BJ (cell line): ENCODE measurements at regions not wholly inside any gene's neighbourhood (a gene's known extent, or its start where the extent isn't known, plus 50 kb on each side); places are given as distances from the start of the nearest gene placed in this dataset.

Experiments used
- CTCF ChIA-PET: fragments of 350-600 bp; formaldehyde crosslinking; extraction: SDS; loops from one replicate; lab custom pipeline; 2021; ENCODE audit warnings: antibody characterized with exemption, inconsistent platforms; lab: Yijun Ruan, JAX
- POLR2A ChIA-PET: fragments of 300-600 bp; sonication (Branson Sonifier 250); formaldehyde crosslinking; extraction: SDS; loops from one replicate; lab custom pipeline; 2021; ENCODE audit warnings: antibody characterized with exemption; lab: Charles Lee
- DNase-seq: peaks from one replicate; pipeline ENCODE4 v3.0.0-alpha.2; 2011; ENCODE audit warnings: low read depth
- H3K27me3 ChIP-seq: 2 replicates; pipeline ENCODE4 v1.6.0; 2011; ENCODE audit warnings: low read length; ENCODE audit not compliant: control insufficient read depth, insufficient read depth
- H3K36me3 ChIP-seq: 2 replicates; pipeline ENCODE4 v1.5.1; 2011; ENCODE audit warnings: low read length; ENCODE audit not compliant: control insufficient read depth, insufficient read depth
- H3K4me3 ChIP-seq: 2 replicates; pipeline ENCODE4 v1.5.1; 2011; ENCODE audit warnings: low read depth, mild to moderate bottlenecking, control low read depth, low read length
- TF ChIP-seq, protein P1 (sequence below): IDR thresholded peaks from 2 replicates; pipeline ENCODE4 v1.5.1; 2011; ENCODE audit warnings: low read depth, mild to moderate bottlenecking, control low read depth, inconsistent platforms, low read length, moderate library complexity; ENCODE audit not compliant: insufficient read depth

DNA sequence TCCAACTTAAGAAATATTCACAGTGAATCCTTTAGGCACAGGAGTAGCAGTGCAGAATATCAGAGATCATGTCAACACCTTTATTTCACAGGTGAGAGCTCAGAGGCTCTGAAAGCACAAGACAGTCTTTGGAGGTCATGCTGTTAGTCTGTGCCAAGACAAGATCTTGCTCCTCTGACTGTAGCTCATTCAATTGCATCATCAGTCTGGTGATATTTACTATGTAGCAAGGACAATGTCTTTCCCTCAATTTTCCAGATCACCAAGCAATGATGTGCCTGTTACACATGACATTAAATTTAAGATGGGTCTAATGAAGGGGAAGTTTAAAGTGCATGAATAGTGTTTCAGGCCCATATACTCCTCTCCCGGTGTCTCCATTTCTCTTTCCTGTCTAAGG is 277.5 kb downstream of the IL15 start:
- ChIA-PET CTCF (interaction anchor here (1.1 kb wide), 1 partner anchor 43 kb away, joined by 5 read pairs; no protein-coding TSS in a partner anchor), POLR2A (no interaction called here)
- Histone ChIP-seq H3K4me3 (no peak overlapping the region), H3K27me3 (no peaks in the 10 kb centered on the region), H3K36me3 (no peaks in the 10 kb centered on the region)
- TF ChIP-seq, protein P1, sequence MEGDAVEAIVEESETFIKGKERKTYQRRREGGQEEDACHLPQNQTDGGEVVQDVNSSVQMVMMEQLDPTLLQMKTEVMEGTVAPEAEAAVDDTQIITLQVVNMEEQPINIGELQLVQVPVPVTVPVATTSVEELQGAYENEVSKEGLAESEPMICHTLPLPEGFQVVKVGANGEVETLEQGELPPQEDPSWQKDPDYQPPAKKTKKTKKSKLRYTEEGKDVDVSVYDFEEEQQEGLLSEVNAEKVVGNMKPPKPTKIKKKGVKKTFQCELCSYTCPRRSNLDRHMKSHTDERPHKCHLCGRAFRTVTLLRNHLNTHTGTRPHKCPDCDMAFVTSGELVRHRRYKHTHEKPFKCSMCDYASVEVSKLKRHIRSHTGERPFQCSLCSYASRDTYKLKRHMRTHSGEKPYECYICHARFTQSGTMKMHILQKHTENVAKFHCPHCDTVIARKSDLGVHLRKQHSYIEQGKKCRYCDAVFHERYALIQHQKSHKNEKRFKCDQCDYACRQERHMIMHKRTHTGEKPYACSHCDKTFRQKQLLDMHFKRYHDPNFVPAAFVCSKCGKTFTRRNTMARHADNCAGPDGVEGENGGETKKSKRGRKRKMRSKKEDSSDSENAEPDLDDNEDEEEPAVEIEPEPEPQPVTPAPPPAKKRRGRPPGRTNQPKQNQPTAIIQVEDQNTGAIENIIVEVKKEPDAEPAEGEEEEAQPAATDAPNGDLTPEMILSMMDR = no peak
- no peak for DNase-seq

DNA sequence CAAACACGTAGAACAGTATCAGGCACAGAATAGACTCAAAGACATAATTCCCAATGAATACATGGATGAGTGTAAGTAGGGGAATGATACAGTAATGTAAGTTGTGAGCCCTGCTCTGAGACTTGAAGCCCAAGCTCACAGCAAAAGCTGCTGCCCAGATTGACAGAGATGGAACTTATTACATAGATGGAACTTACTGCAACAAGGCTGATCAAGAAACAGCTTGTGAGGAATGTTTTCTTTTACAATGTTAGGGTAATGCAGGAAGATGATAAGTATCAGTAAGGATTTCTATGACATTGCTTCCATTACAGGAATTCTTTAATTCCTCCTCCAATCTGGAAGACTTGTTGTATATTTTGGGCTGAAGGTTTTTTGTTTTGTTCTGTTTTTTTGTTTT is 278.4 kb downstream of the IL15 start:
- POLR2A ChIA-PET = no interaction called here
- TF ChIP-seq, protein P1 = no peak
- Histone ChIP-seq H3K36me3 (no peaks in the 10 kb centered on the region), H3K27me3 (no peaks in the 10 kb centered on the region), H3K4me3 (no peak overlapping the region)
- DNase-seq = no peak
- CTCF ChIA-PET = interaction anchor here (1.1 kb wide), 1 partner anchor 42 kb away, joined by 5 read pairs; no protein-coding TSS in a partner anchor

DNA sequence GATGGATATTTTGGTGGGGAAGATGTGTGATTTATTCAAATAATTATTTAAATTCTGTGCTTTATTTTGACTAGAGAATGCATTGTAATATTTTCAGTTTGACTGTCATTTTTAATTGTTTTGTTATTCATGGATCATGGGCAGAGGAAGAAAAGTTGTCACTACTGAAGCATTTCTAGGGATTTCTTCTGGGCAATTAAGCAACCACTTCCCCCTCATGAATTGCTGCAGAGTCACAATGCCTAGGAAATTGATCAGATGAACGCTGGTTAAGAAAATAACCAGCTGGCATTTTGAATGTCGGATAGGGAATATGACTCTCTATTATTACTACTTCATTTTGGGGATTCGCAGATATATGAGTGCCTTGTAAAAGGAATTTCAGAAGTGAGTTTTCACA is 283.3 kb downstream of the IL15 start:
- Histone ChIP-seq H3K4me3 (no peak overlapping the region), H3K36me3 (no peaks in the 10 kb centered on the region), H3K27me3 (no peaks in the 10 kb centered on the region)
- POLR2A ChIA-PET = no interaction called here
- TF ChIP-seq, protein P1 = no peak
- CTCF ChIA-PET = interaction anchor here (0.9 kb wide), 1 partner anchor 9 kb away, joined by 3 read pairs; no protein-coding TSS in a partner anchor
- DNase-seq = no peak

DNA sequence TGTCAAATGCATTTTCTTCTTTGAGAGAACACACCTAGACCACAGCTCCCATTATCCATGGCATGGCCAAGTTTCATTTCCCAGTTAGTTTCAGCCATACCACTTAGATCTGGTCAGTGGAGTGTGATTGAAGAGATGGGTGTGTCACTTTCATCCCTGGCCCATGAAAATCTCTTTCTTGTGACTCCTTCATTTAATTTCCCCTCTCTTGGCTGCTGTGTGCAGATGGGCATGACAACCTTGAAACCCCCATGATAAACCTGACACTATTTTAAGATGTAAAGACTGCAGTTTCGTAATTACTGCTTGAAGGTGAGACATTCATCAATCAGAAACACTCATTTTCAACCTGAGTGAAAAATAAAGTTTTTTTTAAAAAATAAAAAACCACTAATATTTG is 284.9 kb downstream of the IL15 start:
- ChIA-PET POLR2A (interaction anchor here (0.5 to 0.6 kb wide), 2 partner anchors 26 to 595 kb away, joined by 3 read pairs; no protein-coding TSS in a partner anchor), CTCF (no interaction called here)
- no peak overlapping the region for H3K4me3 ChIP-seq
- no peaks in the 10 kb centered on the region for H3K27me3 ChIP-seq
- H3K36me3 ChIP-seq = no peaks in the 10 kb centered on the region
- no peak for DNase-seq
- TF ChIP-seq, protein P1 = no peak

DNA sequence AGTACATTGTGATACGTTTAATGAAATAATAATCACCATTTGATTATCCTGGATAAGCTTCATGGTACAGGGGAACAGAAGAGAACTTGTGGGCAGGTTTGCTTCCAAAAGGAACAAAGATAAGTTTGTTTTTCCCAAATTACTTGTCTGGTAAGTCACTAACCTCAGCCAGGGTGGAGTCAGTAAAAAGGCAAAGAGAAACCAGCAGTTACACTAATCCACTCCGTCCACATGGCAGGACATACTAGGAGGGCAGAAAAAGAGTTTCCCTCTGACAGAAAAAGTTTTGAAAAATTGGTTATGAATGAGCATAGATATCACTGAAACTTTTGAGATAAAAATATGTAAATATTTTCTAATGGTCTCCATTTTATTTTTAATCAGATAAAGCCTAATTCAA is 285.9 kb downstream of the IL15 start:
- no peak for DNase-seq
- no peak overlapping the region for H3K4me3 ChIP-seq
- H3K36me3 ChIP-seq = no peaks in the 10 kb centered on the region
- CTCF ChIA-PET = interaction anchor here (0.8 kb wide), 1 partner anchor 13 kb away, joined by 3 read pairs; no protein-coding TSS in a partner anchor
- TF ChIP-seq, protein P1 = no peak
- H3K27me3 ChIP-seq = no peaks in the 10 kb centered on the region
- POLR2A ChIA-PET = no interaction called here
